Medulla oblongata (tissue), 1 donor: ENCODE measurements at regions not wholly inside any gene's neighbourhood (a gene's known extent, or its start where the extent isn't known, plus 50 kb on each side); places are given as distances from the start of the nearest gene placed in this dataset.
"Not testable (repeated sequence)": the region's sequence is repeated elsewhere in the genome, so short reads cannot be mapped to it uniquely, and the experiment has no call there.

Experiments
- DNase-seq: peaks from one replicate; pipeline ENCODE4 v3.0.0-alpha.2; 2015; ENCODE audit errors: extremely low spot score

DNA sequence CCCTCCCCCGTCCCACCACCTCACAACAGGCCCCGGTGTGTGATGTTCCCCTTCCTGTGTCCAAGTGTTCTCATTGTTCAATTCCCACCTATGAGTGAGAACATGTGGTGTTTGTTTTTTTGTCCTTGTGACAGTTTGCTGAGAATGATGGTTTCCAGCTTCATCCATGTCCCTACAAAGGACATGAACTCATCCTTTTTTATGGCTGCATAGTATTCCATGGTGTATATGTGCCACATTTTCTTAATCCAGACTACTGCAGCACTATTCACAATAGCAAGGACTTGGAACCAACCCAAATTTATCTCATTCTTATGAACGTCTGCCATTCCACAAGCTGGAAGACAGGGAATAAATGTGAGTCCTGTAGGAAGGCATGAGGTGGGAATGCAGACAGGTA, 79.6 kb upstream of the SLC6A11 start:
- not testable (repeated sequence) for DNase-seq

DNA sequence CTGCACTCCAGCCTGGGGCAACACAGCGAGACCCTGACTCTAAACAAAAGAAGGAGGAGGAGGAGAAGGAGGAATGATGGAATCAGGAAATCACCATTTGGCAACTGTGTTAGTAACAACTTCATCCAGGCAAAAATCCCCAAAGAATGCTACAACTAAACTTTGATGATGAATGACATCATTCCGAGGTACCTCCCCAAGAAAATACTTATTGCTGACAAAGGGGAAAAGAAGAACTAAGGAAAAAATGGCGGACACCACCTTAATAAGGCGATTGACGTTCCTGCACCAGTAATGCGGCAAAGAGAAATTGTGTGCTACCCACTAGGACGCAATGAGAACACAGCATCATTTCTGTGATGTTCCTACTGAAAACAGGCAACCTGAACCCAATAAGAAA, 78.2 kb upstream of the SLC6A11 start:
- no peak for DNase-seq

GRCh38 chr3:10738688-10739372, 77.2 kb upstream of the SLC6A11 start:
- DNase-seq = peak; percentile 79

DNA sequence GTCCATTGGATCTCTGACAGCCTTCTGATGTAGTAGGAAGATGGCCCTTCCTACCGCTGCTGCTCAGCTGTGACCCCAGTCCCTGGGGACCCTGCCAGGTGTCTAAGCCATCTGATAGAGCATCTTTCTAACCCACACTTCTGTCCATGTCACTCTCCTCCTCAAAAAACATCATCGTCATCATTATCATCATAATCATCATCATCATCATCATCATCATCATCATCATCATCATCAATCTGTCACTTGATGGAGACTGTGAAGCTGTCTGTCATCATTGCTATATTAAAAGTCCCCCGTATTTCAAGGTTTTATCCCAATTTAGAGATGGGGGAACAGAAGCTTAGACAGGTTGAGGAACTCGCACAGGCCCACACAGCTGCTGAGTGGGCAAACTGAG, 75.1 kb upstream of the SLC6A11 start:
- no peak for DNase-seq

- DNase-seq = no peak
These were observed 73.9 kb upstream of the SLC6A11 start for GRCh38 chr3:10741891-10742671.

GRCh38 chr3:10743366-10744097, 72.5 kb upstream of the SLC6A11 start:
- no peak for DNase-seq

DNA sequence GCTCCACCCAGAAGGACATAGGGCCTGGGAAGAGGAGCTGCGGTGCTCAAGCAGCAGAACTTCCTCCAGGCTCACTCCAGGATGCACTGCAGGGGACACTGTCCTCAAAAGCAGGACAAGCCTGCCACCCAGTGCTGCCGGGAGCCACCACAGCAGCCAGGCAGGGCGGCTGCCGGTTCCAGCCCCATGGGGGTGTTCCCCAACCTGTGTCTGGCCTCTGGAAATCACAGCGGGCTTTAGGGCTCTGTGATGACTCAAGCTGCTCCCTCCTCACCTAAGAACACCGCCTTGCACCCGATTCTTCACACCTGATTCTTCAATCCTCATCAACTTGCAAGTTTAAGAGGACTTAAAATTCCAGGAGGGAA, 71.9 kb upstream of the SLC6A11 start:
- no peak for DNase-seq

DNA sequence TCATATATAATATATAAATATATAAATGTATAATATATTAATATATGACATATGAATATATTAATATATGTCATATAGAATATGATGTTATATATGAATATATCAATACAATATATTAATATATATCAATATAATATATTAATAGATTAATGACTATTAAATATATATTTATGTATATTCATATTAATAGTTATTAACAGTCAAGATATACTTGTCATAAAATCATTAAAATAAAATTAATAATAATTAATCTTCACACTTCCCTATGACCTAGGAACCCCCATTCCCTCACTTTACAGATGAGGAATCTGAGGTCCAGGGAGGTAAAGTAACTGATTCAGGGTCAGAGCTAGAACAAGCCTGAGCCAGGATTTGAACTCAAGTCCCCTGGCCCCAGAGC, 70.6 kb upstream of the SLC6A11 start:
- no peak for DNase-seq

GRCh38 chr3:10746001-10746400, 70.0 kb upstream of the SLC6A11 start:
- no peak for DNase-seq

DNA sequence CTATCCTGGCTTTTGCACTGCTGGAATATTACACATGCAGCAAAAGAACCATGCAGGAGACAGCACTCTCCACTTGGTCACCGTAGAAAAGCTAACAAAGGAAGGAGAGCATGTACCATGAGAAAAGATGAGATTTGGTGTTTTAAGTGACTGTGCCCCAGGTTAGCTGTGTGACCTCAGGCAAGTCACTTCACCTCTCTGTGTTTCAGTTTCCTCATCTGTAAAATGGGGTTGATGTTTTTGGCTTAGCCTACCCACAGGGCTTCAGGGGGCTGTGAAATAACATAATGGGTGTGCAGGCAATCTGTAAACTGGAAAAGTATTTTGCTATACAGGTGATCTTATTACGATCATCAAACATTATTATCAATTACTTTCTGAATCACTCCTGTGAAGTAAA, 69.3 kb upstream of the SLC6A11 start:
- no peak for DNase-seq

DNA sequence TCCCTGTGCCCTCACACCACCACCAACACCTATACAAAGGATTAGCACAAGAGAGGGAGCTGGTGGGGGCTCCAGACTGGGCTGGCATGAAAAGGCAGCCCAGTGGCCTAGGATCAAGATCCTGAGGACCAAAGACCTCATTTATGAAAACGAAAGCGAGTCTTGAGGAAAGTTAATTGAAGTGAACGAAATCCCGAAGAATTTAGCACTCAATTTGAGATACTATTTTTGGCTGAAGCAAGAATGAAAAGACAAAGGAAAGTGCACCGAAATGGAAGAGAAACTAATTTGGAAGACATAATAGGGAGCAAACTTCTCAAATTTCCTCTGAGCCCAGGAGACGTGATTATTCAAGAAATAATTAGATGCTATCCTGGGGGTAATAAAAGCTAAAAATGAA, 68.7 kb upstream of the SLC6A11 start:
- DNase-seq = no peak

GRCh38 chr3:10748040-10748439, 68.0 kb upstream of the SLC6A11 start:
- no peak for DNase-seq

GRCh38 chr3:10753964-10754363, 62.1 kb upstream of the SLC6A11 start:
- DNase-seq = peak; percentile 16

GRCh38 chr3:10756546-10756945, 59.5 kb upstream of the SLC6A11 start:
- DNase-seq = no peak

DNA sequence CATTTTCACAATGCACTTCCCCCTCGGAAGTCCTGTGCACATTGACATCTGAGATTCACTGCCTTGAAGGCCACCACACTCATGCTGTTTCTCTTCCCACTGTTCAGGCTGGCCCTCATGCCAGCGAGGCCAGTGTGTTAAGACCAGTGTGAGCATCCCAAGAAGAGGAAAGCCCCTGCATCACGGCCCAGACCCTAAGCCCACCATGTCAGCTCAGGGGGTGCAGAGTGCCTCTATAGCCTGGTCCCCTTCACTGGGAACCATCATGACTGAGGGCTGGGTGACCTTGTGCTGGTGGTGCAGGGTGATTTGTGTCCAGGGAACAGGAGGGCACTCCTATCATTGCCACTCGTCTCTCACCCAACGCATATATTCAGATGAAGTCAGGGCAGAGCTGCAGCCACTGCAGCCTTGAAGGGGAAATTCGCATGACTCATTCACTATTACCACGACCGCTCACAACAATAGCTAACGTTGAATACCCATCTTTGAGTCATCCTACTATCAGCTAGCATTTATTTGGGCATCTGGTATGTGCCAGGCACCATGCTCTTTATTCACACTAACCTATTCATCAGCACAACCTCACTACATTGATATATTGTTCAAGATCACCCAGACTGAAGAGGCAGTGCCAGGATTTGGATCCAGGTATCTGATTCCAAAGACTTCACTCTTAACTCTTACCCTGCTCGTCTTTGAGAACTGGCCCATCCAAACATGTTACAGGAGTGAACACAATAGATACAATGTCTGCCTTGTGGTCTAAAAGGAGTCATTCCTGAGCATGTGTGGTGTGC, 58.8 kb upstream of the SLC6A11 start:
- DNase-seq = no peak

- no peak for DNase-seq
These were observed 58.3 kb upstream of the SLC6A11 start for GRCh38 chr3:10757821-10758130.

GRCh38 chr3:10758304-10759037, 57.6 kb upstream of the SLC6A11 start:
- peak; percentile 91 for DNase-seq

DNA sequence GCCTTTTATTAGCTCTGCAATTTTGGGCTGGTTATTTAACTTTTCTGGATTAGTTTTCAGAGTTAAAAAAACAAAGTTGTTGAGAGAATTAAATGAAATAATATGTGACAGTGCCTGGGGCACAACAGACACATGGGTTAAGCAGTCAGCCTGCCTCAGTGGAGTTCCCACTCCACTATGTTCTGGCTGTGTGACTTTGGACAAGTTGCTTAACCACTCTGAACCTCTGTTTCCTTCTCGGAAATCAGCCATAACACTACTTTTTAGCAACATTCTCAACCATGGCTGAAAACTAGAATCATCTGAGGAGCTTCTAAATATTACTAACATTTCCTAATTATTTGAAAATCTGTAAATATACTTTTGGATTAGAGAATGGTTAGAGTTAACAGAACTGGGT, 56.5 kb upstream of the SLC6A11 start:
- no peak for DNase-seq

- DNase-seq = no peak
These were observed 55.8 kb upstream of the SLC6A11 start for GRCh38 chr3:10760199-10760598.

DNA sequence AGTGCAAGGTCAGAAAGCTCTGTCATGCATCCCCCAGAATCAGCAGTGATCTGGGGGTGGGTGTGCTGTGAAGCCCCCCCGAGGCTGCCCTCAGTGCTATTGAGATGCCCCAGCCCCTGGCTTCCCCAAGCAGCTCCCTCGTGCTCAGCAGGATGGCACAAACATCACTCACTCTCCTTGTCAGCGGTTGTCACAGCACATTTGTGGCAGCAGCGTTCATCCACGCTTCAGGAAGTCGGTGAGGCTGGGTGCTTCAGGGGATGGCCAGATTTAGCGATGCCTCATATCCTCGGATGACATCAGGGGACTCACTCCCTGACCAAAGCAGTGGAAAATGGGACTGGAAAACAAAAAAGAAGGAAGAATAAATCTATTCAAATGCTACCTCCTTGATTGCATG, 54.4 kb upstream of the SLC6A11 start:
- no peak for DNase-seq

- no peak for DNase-seq
These were observed 53.9 kb upstream of the SLC6A11 start for GRCh38 chr3:10762116-10762515.
